CD4-positive, alpha-beta T cell treated with Interleukin-1 beta for 1 hour (primary cell): ENCODE measurements at regions not wholly inside any gene's neighbourhood (a gene's known extent, or its start where the extent isn't known, plus 50 kb on each side); places are given as distances from the start of the nearest gene placed in this dataset.

Source experiments
- DNase-seq, 2 donors: peaks; one replicate each; pipeline ENCODE4 v3.0.0-alpha.2; 2020 to 2022

- no peak for DNase-seq
Observed at GRCh38 chr2:12795851-12796250, 79.1 kb downstream of the TRIB2 start.

- DNase-seq = no peak
Observed at GRCh38 chr2:12796657-12797056, 79.9 kb downstream of the TRIB2 start.

DNA sequence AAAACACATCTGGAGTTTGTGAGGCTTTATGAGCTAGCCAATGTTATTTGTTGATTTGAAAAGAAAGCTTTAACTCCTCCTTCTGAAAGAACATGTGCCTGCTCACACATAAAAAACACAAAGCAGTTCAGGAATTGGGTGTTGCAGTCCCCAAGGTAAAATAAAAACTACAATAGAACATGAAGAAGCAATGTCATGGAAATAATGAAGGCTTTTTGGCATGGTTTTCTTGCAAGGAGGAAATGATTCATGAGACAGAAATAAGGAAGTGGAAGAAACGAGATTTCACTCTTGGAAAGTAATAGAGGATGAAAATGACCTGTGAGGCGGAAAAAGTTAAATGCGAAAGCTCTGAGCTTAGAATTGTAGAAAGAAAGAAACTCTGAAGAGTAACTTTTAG lies 81.1 kb downstream of the TRIB2 start:
- DNase-seq = no peak

DNA sequence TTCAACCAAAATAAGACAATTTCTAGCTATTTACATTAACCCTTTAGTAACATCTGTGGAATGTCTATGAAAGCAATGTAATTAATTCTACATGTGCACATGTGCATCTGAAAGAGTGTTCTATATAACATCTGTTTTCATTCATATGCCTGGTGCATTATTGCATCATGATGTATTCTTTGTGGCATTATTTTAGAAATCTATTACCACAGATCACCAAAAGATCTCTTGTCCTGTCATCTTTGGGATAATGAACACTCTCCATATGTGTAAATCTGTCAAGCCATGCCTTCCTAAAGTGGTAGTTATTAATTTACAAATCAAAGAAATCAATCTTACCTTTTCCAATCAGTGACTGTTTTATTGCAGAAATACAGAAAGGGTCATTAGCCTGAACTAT lies 86.9 kb downstream of the TRIB2 start:
- DNase-seq = no peak

DNA sequence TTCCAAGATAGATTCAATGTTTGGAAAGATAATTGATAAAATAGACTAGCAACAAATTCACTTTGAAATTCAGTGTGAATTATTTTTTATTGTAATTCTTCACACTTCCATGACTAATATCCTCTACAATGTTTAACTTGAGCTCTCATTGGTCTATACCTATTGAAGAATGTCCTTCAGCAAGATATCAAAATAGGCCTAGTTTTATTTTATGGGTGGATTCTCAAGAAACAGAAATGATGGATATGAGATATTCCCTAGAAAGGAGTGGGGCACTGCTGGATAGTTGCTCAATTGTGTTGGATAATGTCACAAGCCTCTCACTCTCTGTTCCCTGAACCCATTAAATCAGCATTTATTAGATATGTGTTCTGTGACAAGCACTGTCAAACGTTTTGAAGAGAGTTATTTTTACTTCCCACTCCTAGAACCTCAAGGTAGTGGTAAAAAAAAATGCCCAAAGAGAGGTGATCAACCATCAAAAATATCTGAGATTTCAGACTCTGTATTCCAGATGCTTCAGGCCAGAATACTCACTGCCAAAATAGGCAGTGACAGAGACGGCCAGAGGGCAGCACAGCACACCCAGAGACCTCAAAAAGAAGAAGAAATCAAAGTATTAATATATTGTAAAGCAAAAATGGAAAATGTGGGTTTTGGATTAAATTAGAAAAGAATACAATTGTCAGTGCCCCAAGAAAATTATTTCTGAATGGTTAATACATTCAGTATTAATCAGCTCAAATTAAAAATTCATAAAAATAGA lies 87.5 kb downstream of the TRIB2 start:
- no peak for DNase-seq

GRCh38 chr2:12805033-12805432 lies 88.3 kb downstream of the TRIB2 start:
- no peak for DNase-seq

- no peak for DNase-seq
Observed at GRCh38 chr2:12806549-12807242, 90.0 kb downstream of the TRIB2 start.

DNA sequence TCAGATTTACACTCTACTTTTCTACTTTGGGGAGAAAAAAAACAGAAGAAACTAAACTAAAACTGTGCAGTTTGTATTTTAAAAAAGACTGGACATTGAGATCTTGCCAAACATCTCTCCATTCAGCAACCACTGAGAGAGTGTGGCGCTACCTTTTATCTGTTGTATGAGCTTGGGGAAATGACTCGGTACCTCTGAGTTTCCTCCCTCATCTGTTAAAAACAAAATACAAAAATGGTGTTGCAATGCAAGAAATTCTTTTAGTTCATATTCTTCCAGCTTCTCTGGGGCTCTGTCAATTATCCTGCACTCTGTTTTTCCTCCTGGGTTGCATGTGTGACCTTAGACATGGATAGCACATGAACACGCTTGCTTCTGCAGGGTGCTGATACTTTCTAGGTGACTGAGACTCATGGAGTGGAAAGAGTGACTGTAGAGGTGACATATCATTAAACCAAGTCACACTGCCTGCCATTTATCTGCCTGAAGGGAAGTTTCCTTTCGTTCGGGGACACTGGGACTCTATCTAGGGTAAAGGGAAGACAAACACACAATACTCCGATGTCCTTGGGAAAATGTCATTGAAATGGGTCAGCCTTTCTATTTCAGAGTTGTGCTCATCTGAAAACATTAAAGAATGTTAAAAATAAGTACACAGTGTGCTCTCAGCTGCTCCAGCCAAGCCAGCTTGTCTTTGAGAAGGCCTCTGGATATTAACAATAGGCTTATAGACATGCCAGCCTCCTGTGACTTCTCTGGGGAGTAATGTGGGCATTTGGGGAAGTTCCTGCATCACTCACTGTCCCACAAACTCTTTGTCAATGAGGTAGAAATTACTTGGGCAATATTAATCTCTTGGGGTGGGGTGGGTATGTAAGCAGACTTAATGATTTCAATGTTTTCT lies 91.4 kb downstream of the TRIB2 start:
- DNase-seq = no peak

- no peak for DNase-seq
Observed at GRCh38 chr2:12809526-12809925, 92.8 kb downstream of the TRIB2 start.

DNA sequence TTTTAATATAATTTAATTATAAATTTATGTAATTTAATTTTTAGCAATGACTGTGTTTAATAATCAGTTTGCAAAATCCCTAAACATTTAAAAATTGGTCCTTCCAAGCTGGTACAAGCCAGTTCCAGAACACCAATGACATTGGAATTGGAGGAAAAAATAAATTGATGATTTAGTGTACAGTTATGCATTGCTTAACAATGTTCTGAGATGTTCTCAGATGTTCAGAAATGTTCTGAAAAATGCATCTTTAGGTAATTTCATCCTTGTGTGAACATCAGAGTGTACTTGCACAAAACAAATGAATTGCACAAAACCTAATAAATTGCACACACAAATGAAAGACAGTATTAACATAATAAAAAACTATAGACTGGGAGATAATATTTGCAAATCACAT lies 95.2 kb downstream of the TRIB2 start:
- DNase-seq = no peak

- no peak for DNase-seq
Observed at GRCh38 chr2:12813166-12813565, 96.4 kb downstream of the TRIB2 start.

DNA sequence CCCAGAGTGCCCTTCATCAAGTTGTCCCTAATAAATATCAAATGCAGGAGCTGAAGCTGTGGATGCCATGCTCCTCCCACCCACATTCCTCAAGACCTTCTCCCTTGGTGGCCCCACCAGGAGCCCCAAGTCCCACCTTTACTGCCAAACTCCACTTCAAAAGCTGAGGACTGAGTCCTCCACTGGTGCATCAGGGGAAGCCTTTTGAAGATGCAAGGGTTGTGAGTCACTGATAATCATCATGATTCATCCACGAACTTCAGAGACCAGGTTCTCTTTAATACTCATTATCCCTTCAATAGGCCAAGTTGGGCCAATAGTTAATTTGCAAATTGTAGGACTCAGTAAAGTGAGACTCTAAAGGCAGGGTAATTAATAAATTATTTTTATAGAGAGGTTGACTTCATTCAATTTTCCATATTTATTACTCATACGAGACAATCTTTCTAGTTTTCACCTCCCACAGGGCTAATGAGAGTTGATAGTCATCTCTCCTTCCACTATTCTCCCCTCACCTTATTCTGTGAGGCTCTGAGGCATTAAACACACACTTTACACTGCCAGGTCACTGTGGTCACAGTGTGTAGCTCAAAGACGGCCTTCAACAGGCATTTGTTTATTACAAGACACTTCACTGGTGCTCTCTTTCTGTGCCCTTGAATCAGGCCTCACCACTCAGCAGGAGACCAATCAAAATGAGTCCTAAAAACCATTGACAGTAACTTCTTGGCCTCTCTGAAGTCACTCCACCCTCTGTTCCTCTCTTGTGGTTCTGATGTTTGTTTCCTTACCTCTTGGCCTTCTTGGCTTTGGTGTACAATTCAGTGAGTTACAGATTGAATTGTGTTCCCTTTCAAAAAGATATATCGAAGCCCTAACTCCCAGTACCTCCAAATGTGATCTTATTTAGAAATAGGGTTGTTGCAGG lies 99.9 kb downstream of the TRIB2 start:
- DNase-seq = peak in 1 of 2 donors; percentile 3

DNA sequence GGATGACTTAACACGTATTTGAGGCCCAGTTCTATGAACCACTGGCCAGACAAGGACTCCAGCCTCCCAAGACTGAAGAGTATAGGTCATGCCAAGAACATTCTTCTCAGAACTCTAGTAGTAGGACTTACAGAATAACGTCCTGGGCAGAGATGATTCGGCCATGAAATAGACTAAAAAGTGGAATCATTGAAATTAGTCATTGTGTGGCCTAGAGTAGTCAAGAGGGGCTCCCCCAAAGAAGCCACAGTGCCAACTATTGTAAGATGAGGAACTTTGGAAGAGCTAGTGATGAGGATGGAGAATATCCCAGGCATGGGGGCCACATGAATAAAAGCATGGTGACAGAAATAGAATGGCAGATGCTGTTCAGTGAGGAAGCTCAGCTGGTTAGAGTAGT lies 101.1 kb downstream of the TRIB2 start:
- no peak for DNase-seq

GRCh38 chr2:12818416-12819102 lies 101.8 kb downstream of the TRIB2 start:
- DNase-seq = no peak

- DNase-seq = no peak
Observed at GRCh38 chr2:12819103-12819475, 102.4 kb downstream of the TRIB2 start.

DNA sequence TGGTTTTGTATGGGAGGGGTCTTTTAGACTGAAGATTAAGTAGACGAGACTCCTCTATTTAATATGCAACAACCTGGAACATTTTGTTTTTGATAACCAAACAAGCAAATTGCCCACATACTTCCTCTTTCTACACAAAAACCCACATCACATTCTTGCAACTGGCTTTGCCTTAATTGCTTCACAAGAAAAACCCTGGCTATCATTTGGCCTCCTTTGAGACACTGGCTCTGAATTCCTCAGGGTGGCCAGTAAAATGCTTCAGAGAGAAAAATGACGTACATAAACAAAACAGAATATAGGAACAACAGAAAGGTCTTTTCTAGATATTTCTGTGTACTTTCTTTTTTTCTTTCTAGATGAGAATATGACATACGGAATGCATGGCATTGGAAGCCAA lies 103.0 kb downstream of the TRIB2 start:
- DNase-seq = no peak

- no peak for DNase-seq
Observed at GRCh38 chr2:12821656-12822055, 104.9 kb downstream of the TRIB2 start.

- DNase-seq = no peak
Observed at GRCh38 chr2:12824351-12824777, 107.6 kb downstream of the TRIB2 start.

DNA sequence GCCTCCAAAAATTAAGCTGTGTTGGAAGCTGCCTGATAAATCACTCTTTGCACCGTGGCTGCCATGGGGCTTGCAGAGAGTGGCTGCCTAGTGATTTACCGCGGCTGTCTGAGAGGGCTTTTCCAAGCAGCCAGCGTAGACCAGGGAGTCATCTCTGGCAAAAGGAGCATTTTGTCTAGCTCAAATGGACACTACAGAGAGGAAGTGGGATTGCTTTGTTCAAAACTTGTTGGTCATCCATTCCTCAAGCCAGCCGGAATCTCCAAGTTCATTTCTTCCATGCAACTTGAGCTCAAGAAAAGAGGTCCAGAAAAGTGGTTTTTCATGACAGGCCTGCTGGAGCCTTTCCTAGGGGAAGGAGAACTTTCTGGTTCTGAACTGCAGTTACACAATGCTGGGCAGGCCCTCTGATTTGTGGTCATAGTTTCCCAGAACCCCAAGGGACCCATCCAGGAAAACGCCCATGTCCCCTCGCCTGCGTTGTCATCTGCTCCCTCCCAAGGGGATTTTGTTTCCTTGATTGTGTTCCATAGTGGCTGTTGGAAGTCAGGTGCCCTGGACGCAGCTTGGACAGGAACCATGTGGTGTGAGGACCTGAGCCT lies 108.1 kb downstream of the TRIB2 start:
- DNase-seq = no peak

GRCh38 chr2:12826781-12827180 lies 110.0 kb downstream of the TRIB2 start:
- no peak for DNase-seq

GRCh38 chr2:12827721-12828120 lies 111.0 kb downstream of the TRIB2 start:
- DNase-seq = no peak
